BJ (cell line): ENCODE measurements at regions not wholly inside any gene's neighbourhood (a gene's known extent, or its start where the extent isn't known, plus 50 kb on each side); places are given as distances from the start of the nearest gene placed in this dataset.

Experiments
- CTCF ChIA-PET: fragments of 350-600 bp; formaldehyde crosslinking; extraction: SDS; loops from one replicate; lab custom pipeline; 2021; ENCODE audit warnings: antibody characterized with exemption, inconsistent platforms; lab: Yijun Ruan, JAX
- POLR2A ChIA-PET: fragments of 300-600 bp; sonication (Branson Sonifier 250); formaldehyde crosslinking; extraction: SDS; loops from one replicate; lab custom pipeline; 2021; ENCODE audit warnings: antibody characterized with exemption; lab: Charles Lee
- DNase-seq: peaks from one replicate; pipeline ENCODE4 v3.0.0-alpha.2; 2011; ENCODE audit warnings: low read depth
- H3K27me3 ChIP-seq: 2 replicates; pipeline ENCODE4 v1.6.0; 2011; ENCODE audit warnings: low read length; ENCODE audit not compliant: control insufficient read depth, insufficient read depth
- H3K36me3 ChIP-seq: 2 replicates; pipeline ENCODE4 v1.5.1; 2011; ENCODE audit warnings: low read length; ENCODE audit not compliant: control insufficient read depth, insufficient read depth
- H3K4me3 ChIP-seq: 2 replicates; pipeline ENCODE4 v1.5.1; 2011; ENCODE audit warnings: low read depth, mild to moderate bottlenecking, control low read depth, low read length
- TF ChIP-seq, protein P1 (sequence below): IDR thresholded peaks from 2 replicates; pipeline ENCODE4 v1.5.1; 2011; ENCODE audit warnings: low read depth, mild to moderate bottlenecking, control low read depth, inconsistent platforms, low read length, moderate library complexity; ENCODE audit not compliant: insufficient read depth

GRCh38 chr18:6561016-6561415, 146.3 kb upstream of the L3MBTL4 start:
- Histone ChIP-seq H3K36me3 (no peaks in the 10 kb centered on the region), H3K4me3 (no peak overlapping the region), H3K27me3 (no peaks in the 10 kb centered on the region)
- TF ChIP-seq, protein P1, sequence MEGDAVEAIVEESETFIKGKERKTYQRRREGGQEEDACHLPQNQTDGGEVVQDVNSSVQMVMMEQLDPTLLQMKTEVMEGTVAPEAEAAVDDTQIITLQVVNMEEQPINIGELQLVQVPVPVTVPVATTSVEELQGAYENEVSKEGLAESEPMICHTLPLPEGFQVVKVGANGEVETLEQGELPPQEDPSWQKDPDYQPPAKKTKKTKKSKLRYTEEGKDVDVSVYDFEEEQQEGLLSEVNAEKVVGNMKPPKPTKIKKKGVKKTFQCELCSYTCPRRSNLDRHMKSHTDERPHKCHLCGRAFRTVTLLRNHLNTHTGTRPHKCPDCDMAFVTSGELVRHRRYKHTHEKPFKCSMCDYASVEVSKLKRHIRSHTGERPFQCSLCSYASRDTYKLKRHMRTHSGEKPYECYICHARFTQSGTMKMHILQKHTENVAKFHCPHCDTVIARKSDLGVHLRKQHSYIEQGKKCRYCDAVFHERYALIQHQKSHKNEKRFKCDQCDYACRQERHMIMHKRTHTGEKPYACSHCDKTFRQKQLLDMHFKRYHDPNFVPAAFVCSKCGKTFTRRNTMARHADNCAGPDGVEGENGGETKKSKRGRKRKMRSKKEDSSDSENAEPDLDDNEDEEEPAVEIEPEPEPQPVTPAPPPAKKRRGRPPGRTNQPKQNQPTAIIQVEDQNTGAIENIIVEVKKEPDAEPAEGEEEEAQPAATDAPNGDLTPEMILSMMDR, result no peak
- ChIA-PET CTCF (interaction anchor here (1.3 kb wide), 1 partner anchor 325 kb away, joined by 3 read pairs; no protein-coding TSS in a partner anchor), POLR2A (no interaction called here)
- DNase-seq, result no peak

- H3K36me3 ChIP-seq, result no peaks in the 10 kb centered on the region
- TF ChIP-seq, protein P1, result no peak
- POLR2A ChIA-PET, result no interaction called here
- H3K27me3 ChIP-seq, result no peaks in the 10 kb centered on the region
- H3K4me3 ChIP-seq, result no peak overlapping the region
- CTCF ChIA-PET, result interaction anchor here (1.3 kb wide), 1 partner anchor 324 kb away, joined by 3 read pairs; no protein-coding TSS in a partner anchor
- no peak for DNase-seq
Measured at GRCh38 chr18:6561420-6561861, 146.7 kb upstream of the L3MBTL4 start.

GRCh38 chr18:6561862-6562291, 147.2 kb upstream of the L3MBTL4 start:
- H3K4me3 ChIP-seq, result no peak overlapping the region
- ChIA-PET POLR2A (no interaction called here), CTCF (interaction anchor here (0.9 to 1.3 kb wide), 2 partner anchors 12 to 324 kb away, joined by 3 read pairs; no protein-coding TSS in a partner anchor)
- TF ChIP-seq, protein P1, result no peak
- no peak for DNase-seq
- H3K36me3 ChIP-seq, result no peaks in the 10 kb centered on the region
- H3K27me3 ChIP-seq, result no peaks in the 10 kb centered on the region

DNA sequence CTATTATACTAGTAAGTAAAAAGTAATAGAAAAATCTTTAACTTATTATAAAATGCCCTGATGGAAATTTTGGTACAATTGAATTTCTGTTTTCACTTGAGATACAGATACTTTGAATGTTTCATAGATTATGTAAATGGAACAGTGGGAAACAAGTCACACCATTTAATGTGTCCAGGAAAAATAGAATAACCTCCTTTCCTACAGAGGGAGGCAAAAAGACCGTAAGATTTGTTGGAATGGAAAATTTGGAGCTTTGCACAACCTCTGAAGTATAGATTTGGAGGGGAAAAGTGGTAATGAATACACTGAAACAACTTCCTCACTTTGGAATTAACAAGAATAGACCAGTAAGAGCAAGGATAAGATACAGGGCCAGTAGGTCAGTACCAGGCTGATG, 149.2 kb upstream of the L3MBTL4 start:
- ChIA-PET CTCF (no interaction called here), POLR2A (no interaction called here)

DNA sequence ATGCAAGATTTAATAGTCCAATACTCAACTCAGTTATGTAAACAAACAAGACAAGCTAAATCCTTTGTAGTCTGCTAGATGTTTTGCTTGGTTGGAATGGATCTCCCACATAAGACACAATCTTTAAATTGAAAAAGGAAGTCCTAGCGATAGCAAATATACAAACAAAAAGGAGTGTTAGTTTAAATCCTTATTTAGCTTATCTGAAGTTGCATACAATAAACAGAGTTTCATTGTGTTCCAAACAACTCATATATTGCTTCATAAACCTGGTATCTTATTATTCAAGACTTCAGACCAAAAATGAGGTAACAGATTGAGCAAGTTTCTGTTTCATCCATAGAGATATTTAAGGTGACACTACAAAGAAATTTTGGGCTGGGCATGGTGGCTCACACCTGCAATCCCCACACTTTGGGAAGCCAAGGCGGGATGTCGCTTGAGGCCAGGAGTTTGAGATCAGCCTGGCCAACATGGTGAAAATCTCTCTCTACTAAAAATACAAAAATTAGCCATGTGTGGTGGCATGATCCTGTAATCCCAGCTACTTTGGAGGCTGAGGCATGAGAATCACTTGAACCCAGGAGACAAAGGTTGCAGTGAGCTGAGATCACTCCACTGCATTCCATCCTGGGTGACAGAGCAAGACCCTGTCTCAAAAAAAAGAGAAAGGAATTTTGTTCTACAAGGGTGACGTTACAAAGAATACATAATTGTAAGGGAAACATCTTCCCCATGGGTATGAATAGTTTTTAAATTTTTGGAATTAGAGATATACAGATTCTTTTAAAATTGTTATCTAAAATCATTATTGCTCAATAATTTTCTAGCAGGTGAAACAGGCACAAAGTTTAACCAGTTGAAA, 150.5 kb upstream of the L3MBTL4 start:
- ChIA-PET POLR2A (no interaction called here), CTCF (interaction anchor here (1.3 kb wide), 1 partner anchor 18 kb away, joined by 4 read pairs; no protein-coding TSS in a partner anchor)
- H3K36me3 ChIP-seq, result no peaks in the 10 kb centered on the region
- no peak overlapping the region for H3K4me3 ChIP-seq
- DNase-seq, result no peak
- H3K27me3 ChIP-seq, result no peaks in the 10 kb centered on the region
- TF ChIP-seq, protein P1, result no peak

More for the DNA sequence above, 149.2 kb upstream of the L3MBTL4 start:
- no peak overlapping the region for H3K4me3 ChIP-seq
- DNase-seq, result no peak
- no peaks in the 10 kb centered on the region for H3K27me3 ChIP-seq
- H3K36me3 ChIP-seq, result no peaks in the 10 kb centered on the region
- TF ChIP-seq, protein P1, result no peak
